Stimulated activated CD8-positive, alpha-beta memory T cell treated with anti-CD3 and anti-CD28 coated beads, Interleukin-15, amount 100 ng/mL, for 4 hours (primary cell): ENCODE measurements at regions not wholly inside any gene's neighbourhood (a gene's known extent, or its start where the extent isn't known, plus 50 kb on each side); places are given as distances from the start of the nearest gene placed in this dataset.

Source experiments
- DNase-seq, 2 donors: peaks; one replicate each; pipeline ENCODE4 v3.0.0-alpha.2; 2020; ENCODE audit warnings: low read depth in 2 of 2

DNA sequence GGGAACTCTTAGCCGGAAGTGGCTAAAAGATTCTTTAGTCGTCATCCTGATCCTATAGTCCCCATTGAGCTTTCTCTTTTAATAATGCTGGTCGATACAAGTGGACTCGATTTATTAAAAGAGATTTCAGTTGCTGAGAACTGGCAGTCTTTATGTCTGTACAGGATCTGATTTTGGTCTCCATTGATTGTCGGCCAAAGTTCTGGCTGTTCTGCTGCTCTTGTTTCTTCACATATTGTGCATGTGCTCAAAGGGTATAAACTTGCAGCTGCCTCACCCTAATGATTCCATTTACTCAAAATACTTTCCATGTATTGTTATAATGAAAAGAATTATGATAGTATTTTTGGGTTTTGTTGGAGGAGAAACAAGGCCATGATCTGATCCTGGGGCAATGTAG lies 100.7 kb upstream of the CTTNBP2 start:
- DNase-seq: no peak

DNA sequence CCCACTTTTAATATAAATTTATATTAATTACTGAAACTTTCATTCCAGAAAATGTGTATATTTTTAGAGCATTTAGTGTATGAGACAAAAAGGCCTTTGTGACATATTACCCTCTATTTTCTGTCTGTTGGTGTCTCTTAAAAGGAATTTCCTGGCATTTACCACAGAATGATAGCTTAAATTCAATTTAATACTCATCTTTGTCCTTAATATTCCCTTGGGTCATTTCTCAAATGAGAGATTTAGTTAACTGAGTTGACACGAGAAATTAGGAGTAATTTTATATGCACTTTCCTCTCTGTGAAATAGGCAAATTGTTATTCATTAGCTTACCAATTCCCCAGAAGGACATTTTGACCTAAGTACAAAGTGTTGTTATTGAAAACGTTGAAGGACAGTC lies 101.7 kb upstream of the CTTNBP2 start:
- DNase-seq: no peak

DNA sequence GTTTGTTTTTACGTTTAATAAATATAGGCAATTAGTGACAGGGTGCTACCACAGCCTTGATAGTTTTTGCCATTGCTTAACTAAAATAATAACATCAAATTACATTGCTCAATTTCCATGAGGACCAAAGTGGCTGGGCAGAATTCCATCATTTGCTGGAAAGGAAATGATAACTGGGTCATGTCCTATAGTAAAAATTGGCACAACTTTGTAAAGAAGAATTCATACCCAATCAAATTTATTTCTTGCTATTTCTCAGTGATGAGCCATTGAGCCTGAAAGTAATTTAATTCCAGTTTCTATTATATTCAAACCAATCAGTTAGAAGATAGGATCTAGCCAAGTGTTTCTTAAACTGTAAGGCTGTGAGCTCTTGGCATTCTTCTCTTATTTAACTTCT lies 102.2 kb upstream of the CTTNBP2 start:
- DNase-seq: no peak

- DNase-seq: no peak
Measured at GRCh38 chr7:117979954-117980497, 106.8 kb upstream of the CTTNBP2 start.

GRCh38 chr7:117982071-117983055 lies 109.1 kb upstream of the CTTNBP2 start:
- DNase-seq: no peak

DNA sequence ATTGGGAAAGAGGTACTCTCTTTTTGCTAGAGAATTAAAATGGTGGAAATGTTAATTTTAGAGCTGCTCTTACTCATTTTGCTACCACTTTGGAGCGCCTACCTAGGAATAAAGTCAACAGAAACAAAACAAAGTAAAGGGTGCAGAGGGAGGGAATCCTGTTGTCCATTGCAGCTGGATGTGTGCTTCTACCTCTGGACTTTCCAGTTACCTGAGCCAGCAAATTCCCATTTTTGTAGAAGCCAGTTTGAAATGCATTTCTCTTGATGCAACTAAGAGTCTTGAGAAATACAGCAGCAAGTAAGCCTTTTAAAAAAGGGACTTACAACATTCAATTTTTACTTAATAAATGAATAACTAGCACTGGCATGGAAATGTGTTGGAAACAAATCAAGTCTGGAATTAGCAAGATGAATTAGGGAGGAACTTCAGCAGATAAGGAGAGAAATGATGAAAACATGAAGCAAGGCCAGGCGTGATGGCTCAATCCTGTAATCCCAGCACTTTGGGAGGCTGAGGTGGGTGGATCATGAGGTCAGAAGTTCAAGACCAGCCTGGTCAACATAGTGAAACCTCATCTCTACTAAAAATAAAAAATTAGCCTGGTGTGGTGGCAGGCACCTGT lies 113.5 kb upstream of the CTTNBP2 start:
- DNase-seq: no peak

- DNase-seq: no peak
Measured at GRCh38 chr7:117990834-117991233, 117.6 kb upstream of the CTTNBP2 start.

- no peak for DNase-seq
Measured at GRCh38 chr7:117992635-117993376, 119.6 kb upstream of the CTTNBP2 start.

GRCh38 chr7:117993377-117994003 lies 120.2 kb upstream of the CTTNBP2 start:
- no peak for DNase-seq

DNA sequence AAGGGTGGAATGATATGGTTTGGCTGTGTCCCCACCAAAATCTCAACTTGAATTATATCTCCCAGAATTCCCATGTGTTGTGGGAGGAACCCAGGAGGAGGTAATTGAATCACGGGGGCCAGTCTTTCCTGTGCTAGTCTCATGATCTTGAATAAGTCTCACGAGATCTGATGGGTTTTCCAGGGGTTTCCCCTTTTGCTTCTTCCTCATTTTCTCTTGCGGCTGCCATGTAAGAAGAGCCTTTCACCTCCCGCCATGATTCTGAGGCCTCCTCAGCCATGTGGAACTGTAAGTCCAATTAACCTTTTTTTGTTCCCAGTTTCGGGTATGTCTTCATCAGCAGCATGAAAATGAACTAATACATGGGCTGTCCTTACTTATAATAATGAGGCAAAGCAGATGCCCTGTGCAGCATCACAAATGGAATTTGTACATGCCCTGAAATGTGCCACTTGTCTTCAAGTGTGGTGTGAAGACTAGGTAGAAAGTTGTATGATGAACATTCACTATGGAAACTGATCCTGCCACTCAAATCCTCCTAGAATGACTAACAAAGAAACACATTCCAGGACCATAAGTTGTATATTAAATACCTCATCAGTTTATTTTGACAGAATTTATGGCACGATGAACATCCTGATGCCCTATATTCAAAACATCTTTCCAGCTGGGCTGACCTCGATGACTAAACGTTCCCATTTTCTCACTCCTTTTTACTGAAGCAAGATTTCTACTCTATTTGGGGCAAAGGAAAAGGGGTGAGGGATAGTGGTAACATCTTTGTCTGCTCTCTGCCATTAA lies 122.8 kb upstream of the CTTNBP2 start:
- no peak for DNase-seq

GRCh38 chr7:117997862-117998825 lies 124.9 kb upstream of the CTTNBP2 start:
- no peak for DNase-seq

DNA sequence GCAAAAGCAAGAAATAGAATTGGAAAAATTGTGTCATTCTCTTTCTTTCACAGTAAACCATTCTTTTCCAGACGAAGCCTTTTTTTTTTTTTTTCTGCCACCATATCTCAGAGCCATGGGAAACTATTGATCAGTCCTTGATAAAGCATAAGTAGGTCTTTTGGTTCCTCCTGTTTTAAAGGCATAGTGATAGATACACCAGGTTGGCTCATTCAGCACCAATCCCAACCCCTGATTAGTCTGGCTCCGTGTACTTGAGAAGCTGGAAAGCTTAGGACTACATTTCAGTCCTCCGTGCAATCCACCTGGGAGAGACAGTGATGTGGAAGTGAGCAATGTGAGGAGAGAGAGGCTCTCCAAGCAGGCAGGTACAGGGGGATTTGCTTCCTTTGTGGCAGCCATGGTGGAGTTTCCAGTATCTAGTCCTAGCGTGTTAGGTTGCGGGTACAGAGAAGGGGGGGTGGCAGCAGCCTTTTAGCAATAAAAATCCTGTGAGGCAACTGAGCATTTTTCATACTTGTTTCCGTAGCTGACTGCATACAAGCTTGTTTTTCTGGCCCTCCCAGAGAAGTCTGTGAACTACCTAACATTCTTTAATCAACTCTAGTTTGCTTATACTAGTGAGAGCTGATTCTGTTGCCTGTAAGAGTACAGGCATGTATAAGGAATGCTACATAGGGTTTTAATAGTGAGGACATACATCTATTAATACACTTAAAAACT lies 127.4 kb upstream of the CTTNBP2 start:
- no peak for DNase-seq

DNA sequence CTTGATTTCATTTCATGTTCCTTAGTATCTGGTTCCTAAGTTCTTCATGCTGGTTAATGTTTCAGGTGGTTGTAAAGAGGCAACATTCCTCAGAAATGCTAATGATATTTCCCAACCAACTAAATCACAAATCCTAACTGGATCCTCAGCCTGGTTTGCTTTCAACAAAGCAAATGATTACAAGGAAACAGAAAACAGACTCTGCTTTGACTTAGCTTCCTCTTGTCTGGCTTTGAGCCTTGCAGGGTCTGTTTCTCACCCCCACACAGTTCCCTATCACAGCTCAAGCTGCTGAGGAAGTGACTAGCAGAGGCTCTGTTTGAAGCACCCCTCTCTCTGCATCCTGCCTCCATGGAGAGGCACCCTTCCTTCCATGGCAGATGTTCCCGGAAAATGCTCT lies 130.2 kb upstream of the CTTNBP2 start:
- no peak for DNase-seq

DNA sequence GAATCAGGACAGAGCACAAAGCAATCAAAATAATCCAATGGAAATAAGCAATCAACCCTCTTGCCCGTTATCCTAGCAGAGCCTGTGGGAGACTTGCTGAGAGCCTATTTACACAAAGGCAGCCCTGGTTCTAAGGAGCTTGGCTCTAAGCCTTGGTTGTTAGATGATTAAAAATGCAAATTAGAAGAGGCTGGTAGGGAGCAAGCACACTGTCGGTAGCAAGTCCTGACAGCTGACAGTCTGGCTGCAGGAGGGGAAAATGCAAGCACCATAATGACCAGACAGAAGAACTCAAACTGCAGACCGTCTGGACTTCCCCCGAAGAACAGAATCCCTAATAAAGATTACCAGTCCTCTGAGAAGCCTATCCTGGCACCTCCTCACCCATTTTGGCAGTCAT lies 131.8 kb upstream of the CTTNBP2 start:
- no peak for DNase-seq

DNA sequence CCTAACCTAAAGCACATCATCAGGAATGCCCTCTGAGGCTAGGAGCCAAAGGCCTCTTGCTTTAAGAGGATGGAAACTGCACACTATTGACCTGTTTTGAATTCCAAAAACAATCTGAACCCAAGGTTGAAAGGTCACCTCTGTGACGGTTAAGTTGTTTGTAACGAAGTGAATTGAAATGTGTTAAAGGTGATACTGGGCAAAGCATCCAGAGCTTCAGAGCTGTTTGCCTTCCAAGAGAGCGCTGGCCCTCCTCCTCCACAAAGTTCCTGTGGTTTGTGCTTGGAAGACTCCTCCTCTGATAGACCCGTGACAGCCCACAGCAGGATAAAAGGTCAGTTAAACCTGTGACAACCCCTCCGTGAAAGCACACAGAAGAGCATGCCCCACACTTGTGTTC lies 133.7 kb upstream of the CTTNBP2 start:
- DNase-seq: no peak

GRCh38 chr7:118009419-118009818 lies 136.2 kb upstream of the CTTNBP2 start:
- no peak for DNase-seq

- DNase-seq: no peak
Measured at GRCh38 chr7:118011652-118012051, 138.4 kb upstream of the CTTNBP2 start.

- DNase-seq: no peak
Measured at GRCh38 chr7:118013252-118014010, 140.2 kb upstream of the CTTNBP2 start.
